GM19452 (cell line): ENCODE measurements at regions not wholly inside any gene's neighbourhood (a gene's known extent, or its start where the extent isn't known, plus 50 kb on each side); places are given as distances from the start of the nearest gene placed in this dataset.
A peak's percentile ranks its signal among the peaks of the same experiment; 100 is the strongest.
"Not testable (repeated sequence)": the region's sequence is repeated elsewhere in the genome, so short reads cannot be mapped to it uniquely, and the experiment has no call there.

ENCODE experiments used
- ATAC-seq: cut with Tn5 transposase; IDR thresholded peaks from one replicate; pipeline ENCODE4 v1.9.1; 2021; ENCODE audit not compliant: unreplicated experiment

DNA sequence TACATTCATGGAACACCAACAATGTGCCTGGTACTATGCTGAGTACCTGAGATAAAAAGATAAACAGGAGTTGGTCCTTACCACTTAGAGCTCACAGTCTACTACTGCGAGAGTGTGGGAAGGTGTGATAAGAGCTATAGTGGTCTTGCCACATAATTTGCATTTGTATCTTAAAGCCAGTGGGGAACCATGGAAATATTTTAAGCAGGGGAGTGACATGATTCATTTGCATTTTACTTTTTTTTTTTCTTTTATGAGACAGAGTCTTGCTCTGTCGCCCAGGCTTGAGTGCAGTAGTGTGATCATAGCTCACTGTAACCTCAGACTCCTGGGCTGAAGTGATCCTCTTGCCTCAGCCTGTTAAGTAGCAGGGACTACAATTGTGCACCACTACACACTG, 53.6 kb downstream of the SRGAP2 start:
- ATAC-seq, result peak; percentile 89

GRCh38 chr1:206261473-206261872, 58.1 kb downstream of the SRGAP2 start:
- ATAC-seq, result not testable (repeated sequence)

DNA sequence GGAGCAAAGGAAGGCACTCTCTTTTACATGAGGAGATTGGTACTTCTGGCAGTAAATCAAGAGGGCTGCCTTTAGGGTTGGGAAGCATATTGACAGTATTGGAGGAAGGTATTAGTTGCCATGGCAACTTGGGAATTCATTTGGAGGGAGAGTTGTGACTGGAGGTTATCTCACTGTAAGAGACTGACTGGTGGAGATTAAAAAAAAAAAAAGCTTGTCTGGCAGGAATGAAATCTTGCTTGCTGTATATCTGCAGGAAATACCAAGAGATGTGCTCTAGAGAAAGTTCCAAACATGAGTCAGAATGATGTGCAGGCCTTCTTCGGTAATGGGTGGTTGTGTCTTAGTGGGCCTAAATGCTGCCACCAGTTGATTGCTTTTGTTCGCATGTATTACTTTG, 59.1 kb downstream of the SRGAP2 start:
- ATAC-seq, result not testable (repeated sequence)

GRCh38 chr1:206264916-206265315, 61.6 kb downstream of the SRGAP2 start:
- not testable (repeated sequence) for ATAC-seq

DNA sequence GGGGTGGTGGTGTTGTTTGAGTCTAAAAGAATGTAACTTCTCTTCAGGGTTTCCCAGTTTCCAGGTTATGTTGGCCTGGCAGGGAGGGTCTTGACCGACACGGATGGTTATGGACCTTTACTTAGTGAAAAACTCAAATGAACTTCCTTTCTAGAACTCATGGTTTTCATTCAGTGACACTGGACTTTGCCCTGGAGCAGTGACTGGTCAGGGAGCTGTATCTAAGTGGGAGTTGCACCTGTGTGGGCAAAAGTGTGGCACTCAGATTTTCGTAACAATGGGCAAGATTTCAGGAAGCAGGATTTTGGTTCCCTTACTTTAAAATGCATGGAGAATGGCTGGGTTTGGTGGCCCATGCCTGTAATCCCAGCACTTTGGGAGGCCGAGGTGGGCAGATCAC, 67.8 kb downstream of the SRGAP2 start:
- not testable (repeated sequence) for ATAC-seq

DNA sequence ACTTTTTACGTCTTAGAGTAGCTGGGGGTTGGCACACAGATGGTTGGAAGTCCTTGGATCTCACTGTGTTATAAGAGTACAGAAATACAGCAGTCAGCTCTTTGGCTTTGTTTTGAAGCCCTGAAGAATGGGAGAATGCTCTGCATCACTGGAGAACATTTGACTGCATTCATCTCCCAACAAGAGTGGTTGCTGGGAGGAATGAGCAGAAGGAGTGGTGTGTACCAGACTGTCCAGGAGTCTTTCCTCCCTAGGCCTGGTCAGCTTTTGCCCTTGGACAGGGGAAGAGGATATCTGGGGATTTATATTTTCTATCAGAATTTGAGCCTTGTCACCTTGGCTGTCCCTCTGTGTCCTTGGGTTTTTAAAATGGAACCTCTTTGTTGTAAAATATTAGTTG, 69.8 kb downstream of the SRGAP2 start:
- not testable (repeated sequence) for ATAC-seq

DNA sequence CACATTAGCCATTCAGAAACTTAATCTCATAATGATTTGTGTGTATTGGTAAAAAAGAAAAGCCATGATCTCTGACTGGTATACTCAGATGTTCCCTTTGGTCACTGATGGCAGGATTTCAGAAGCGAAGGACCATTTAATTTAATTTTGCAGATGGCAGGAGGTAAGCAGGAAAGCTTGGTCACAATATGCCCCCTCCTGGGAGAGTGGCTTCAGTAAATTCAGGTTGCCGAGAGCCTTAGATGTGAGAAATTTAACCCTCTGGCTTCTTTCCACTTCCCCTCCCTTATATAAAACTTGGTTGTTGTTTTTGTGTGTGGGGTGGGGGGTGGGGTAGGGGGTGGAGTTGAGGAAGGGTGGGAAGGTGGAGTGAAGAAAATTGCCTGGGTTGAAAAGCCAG, 72.8 kb downstream of the SRGAP2 start:
- not testable (repeated sequence) for ATAC-seq

DNA sequence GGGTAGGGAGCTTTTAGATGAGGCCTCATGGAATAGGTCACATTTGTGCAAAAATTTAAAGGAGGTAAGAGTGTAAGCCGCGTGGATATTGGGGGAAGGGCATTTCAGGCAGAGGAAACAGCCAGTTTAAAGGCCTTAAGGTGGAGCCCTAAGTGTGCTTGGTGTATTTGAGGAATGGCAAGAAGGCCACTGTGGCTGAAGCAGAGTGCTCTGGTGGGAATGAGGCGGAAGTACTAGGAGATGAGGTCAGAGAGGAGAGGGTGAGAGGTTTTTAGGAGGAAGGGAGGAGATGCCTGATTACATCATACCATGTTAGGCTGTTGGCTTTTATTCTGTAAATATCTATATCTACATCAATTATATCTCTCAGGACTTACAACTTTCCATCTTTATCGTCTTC, 75.3 kb downstream of the SRGAP2 start:
- not testable (repeated sequence) for ATAC-seq

GRCh38 chr1:206280683-206281082, 77.3 kb downstream of the SRGAP2 start:
- ATAC-seq, result not testable (repeated sequence)

- ATAC-seq, result peak; percentile 74
These were observed 78.7 kb downstream of the SRGAP2 start for GRCh38 chr1:206281912-206282654.

- not testable (repeated sequence) for ATAC-seq
These were observed 82.0 kb downstream of the SRGAP2 start for GRCh38 chr1:206285024-206285960.

DNA sequence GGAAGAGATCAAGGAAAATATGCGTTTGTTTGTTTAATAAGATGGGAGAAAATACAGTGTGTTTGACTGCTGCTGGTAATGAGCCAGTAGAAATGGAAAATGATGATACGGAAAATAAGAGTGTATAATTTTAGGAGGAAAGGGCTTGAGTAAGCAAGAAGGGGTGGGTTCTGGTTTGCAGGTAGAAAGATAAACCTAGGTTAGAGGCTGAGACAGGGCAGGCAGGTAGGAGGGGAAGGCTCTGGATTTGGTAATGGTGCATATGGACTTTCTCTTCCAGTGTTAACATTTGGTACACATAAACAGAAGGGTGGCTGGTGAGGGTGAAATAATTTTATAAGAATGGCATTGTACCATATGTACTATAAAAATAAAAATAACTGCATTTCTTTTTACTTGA, 84.4 kb downstream of the SRGAP2 start:
- ATAC-seq, result not testable (repeated sequence)

DNA sequence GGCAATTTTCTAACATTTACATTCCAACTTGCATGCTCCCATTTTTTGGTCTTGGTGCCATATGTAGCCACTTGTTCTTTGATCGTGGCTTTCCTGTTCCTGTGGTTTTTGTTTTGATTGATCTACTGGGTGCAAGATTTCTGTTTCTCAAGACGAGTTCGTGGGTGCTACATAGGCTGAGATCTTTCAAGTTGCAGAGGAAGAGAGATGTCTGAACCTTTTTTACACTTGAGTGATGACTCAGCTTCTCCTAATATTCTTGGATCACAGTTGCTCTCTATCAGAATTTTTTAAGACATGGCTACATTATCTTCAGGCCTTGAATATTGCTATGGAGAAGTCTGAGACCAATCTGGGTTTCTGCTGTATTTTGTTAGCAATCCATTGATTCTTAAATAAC, 85.1 kb downstream of the SRGAP2 start:
- not testable (repeated sequence) for ATAC-seq

- ATAC-seq, result not testable (repeated sequence)
These were observed 94.0 kb downstream of the SRGAP2 start for GRCh38 chr1:206297145-206298031.

- not testable (repeated sequence) for ATAC-seq
These were observed 94.7 kb downstream of the SRGAP2 start for GRCh38 chr1:206298032-206298392.

DNA sequence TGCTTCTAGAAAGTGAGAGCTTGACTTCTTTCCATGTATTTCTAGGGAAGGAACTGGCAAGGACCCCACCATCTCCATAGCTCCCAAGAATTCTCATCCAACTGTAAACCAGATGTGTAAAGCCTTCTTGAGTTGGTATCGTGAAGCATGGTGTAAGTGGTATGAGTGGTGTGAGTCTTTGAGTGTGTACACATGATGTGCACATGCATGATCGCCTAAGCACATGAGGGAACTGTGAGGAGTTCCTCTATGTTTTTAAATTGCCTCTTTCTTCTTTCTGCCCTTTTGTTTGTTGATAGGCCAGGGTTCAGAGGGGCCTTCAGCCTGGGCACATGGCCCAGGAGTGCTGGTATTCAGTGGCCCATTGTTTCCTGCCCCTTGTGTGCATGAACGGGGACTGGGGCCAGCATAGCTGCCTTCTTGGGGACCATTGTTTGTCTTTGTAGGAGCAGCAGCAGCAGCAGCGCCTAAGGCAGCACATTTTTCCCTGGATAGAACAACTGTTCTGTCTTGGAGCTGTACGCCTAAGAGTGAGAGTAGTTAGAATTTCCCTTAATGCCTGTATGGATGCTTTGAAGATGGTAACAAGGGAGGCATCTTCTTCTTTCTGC, 95.9 kb downstream of the SRGAP2 start:
- not testable (repeated sequence) for ATAC-seq

DNA sequence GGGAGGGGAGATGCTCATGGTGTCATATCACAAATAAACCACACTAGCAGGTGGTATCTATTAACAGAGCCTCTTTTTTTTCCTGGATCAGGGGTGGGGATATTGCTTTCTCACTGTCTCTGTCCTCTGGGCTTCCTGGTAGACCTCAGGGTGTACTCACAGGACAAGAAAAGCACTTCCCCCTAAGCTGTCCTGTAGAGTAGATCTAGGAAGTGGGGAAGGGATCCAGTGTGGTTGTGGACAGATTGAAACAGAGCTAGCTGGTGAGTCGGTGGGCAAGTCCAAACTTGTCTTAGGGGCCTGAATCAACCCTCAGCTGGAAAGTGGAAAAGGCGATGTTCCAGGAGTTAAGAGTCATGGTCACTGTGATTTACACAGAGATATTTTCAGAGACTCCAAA, 96.6 kb downstream of the SRGAP2 start:
- ATAC-seq, result not testable (repeated sequence)

- ATAC-seq, result not testable (repeated sequence)
These were observed 98.7 kb downstream of the SRGAP2 start for GRCh38 chr1:206302056-206302455.

- not testable (repeated sequence) for ATAC-seq
These were observed 104.1 kb downstream of the SRGAP2 start for GRCh38 chr1:206307442-206307841.

- ATAC-seq, result not testable (repeated sequence)
These were observed 107.6 kb downstream of the SRGAP2 start for GRCh38 chr1:206310948-206311347.
